RWPE2 (cell line): ENCODE measurements at regions not wholly inside any gene's neighbourhood (a gene's known extent, or its start where the extent isn't known, plus 50 kb on each side); places are given as distances from the start of the nearest gene placed in this dataset.
A peak's percentile ranks its signal among the peaks of the same experiment; 100 is the strongest.
"Not testable (repeated sequence)": the region's sequence is repeated elsewhere in the genome, so short reads cannot be mapped to it uniquely, and the experiment has no call there.

Experiments used
- ATAC-seq: fragments of 200-7000 bp; cut with Tn5 transposase; 3 replicates; pipeline ENCODE4 v1.9.1; 2021; ENCODE audit warnings: low read depth
- DNase-seq: peaks from one replicate; pipeline ENCODE4 v3.0.0-alpha.2; 2020; ENCODE audit warnings: low spot score
- H3K27ac ChIP-seq: fragments of 450-650 bp; 2 replicates; pipeline ENCODE4 v1.5.1; 2017; ENCODE audit warnings: mild to moderate bottlenecking; ENCODE audit not compliant: poor library complexity, severe bottlenecking
- H3K27me3 ChIP-seq: fragments of 250-450 bp; sonication (Bioruptor Pico); 2 replicates; pipeline ENCODE4 v1.5.1; 2021; ENCODE audit warnings: mild to moderate bottlenecking, moderate library complexity; ENCODE audit not compliant: insufficient read depth, poor library complexity, severe bottlenecking
- H3K36me3 ChIP-seq: fragments of 250-450 bp; sonication (Bioruptor Pico); 2 replicates; pipeline ENCODE4 v1.5.1; 2020; ENCODE audit warnings: low read depth, mild to moderate bottlenecking, moderate library complexity
- H3K4me1 ChIP-seq: fragments of 250-450 bp; sonication (Bioruptor Pico); 2 replicates; pipeline ENCODE4 v1.5.1; 2021; ENCODE audit warnings: mild to moderate bottlenecking, moderate library complexity; ENCODE audit not compliant: insufficient read depth, poor library complexity, severe bottlenecking
- H3K4me3 ChIP-seq: fragments of 250-450 bp; sonication (Bioruptor Pico); 2 replicates; pipeline ENCODE4 v1.5.1; 2021; ENCODE audit warnings: mild to moderate bottlenecking, moderate library complexity; ENCODE audit not compliant: severe bottlenecking
- H3K9me3 ChIP-seq: fragments of 250-450 bp; sonication (Bioruptor Pico); 2 replicates; pipeline ENCODE4 v1.5.1; 2021; ENCODE audit warnings: mild to moderate bottlenecking, moderate library complexity; ENCODE audit not compliant: severe bottlenecking
- TF ChIP-seq, protein P1 (sequence below): fragments of 450-650 bp; IDR thresholded peaks from one replicate; pipeline ENCODE4 v1.5.1; 2017; ENCODE audit warnings: mild to moderate bottlenecking, moderate library complexity; ENCODE audit not compliant: poor library complexity, severe bottlenecking

DNA sequence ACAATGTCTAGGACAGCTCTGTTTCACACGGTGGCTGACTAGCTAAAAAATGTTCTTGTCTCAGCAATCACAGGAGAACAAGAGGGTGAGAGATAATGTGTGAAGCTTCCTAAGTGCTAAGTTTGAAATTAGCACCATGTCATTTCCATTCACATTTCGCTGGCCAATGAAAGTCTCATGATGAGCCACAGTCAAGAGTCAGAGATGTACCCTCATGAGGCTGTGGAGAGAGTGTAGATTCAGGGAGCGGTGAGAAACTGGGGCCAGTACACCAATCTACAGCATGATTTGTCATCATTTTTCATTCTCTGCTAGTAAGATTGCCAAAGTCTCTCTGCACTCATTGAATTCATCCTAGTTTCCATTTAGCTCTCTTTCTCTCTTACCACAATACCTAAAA, 97.9 kb downstream of the FAM72B start:
- not testable (repeated sequence) for H3K27me3 ChIP-seq, H3K9me3 ChIP-seq, H3K27ac ChIP-seq, H3K4me1 ChIP-seq, H3K4me3 ChIP-seq, H3K36me3 ChIP-seq, DNase-seq, ATAC-seq

DNA sequence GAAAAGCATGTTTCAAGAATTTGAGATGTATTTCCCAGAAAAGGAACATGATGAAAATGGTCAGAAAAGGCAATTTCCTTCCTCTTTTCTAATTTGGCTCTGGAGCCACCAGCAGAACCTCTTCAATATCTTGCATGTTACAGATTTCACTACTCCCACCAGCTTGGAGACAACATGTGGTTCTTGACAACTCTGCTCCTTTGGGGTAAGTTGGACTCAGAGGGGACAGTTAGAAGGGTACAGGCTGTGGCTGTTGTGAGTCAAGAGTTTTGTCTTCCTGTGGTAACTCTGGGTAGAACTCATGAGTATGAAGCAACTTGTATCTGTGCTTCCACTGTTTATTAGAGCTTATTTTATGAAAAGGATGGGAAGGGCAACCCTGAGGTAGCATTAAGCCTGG, 96.9 kb downstream of the FAM72B start:
- not testable (repeated sequence) for H3K4me3 ChIP-seq, H3K36me3 ChIP-seq, H3K27me3 ChIP-seq, ATAC-seq, H3K27ac ChIP-seq, H3K4me1 ChIP-seq, DNase-seq, H3K9me3 ChIP-seq

DNA sequence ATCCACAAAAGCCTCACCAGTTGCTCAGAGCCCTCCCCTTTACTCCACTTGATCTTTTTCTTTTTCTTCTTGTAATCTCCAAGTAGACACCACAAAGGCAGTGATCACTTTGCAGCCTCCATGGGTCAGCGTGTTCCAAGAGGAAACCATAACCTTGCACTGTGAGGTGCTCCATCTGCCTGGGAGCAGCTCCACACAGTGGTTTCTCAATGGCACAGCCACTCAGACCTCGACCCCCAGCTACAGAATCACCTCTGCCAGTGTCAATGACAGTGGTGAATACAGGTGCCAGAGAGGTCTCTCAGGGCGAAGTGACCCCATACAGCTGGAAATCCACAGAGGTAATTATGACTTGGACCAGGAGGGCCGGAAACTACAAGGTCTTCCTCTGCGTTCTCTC, 95.6 kb downstream of the FAM72B start:
- DNase-seq, H3K36me3 ChIP-seq, H3K4me1 ChIP-seq, H3K9me3 ChIP-seq, ATAC-seq, H3K4me3 ChIP-seq, H3K27me3 ChIP-seq, H3K27ac ChIP-seq: not testable (repeated sequence)

DNA sequence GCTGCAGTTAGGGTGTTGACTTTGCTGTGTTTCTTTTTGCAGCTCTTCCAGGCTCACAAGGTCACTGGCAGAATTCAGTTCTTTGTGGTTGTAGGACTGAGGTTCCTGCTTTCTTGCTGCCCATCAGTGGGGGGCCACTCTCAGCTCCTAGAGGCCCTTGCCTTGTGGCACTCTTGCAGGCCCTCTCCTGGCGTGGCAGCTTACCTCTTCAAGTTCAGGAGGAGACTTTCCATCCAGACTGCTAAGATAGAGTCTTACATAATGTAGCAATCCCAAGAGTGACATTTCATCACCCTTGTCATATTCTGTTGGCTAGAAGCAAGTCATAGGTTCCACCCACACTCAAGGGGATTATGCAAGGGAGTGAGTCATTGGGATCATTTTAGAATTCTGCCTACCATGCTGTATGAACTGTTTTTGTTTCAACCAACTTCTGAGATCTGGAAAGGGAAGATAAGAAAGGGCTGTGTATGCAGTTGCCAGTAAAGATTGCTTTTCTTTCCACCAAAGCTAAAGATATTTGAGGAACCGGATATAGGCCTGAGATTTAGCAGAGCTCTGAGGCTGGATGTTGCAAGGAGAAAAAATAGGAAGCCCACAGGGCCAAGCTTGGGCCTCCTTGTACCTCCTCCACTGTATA, 91.7 kb downstream of the FAM72B start:
- not testable (repeated sequence) for H3K27me3 ChIP-seq, DNase-seq, H3K9me3 ChIP-seq, H3K27ac ChIP-seq, H3K4me3 ChIP-seq, H3K36me3 ChIP-seq, H3K4me1 ChIP-seq
- peak; percentile 53 for ATAC-seq

DNA sequence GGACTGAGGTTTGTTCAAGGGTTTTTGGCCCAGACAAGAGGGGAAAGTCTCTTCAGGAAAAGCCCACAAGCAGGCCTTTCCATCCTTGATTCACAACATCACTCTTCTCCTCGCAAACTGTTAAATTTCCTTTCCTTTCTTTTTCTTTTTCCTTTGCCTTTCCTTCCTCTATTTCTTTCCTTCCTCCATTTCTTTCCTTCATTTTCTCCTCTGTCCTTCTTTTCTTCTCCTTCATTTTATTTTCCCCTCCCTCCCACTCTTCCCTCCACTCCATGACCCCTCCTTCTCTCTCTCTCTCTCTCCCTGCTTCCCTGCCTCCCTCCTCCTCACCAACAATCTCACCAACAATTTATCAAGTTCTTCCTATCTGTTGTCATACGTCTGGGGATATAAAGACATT, 89.1 kb downstream of the FAM72B start:
- H3K9me3 ChIP-seq, DNase-seq, H3K36me3 ChIP-seq, H3K4me3 ChIP-seq, H3K4me1 ChIP-seq, H3K27ac ChIP-seq, H3K27me3 ChIP-seq, ATAC-seq: not testable (repeated sequence)

DNA sequence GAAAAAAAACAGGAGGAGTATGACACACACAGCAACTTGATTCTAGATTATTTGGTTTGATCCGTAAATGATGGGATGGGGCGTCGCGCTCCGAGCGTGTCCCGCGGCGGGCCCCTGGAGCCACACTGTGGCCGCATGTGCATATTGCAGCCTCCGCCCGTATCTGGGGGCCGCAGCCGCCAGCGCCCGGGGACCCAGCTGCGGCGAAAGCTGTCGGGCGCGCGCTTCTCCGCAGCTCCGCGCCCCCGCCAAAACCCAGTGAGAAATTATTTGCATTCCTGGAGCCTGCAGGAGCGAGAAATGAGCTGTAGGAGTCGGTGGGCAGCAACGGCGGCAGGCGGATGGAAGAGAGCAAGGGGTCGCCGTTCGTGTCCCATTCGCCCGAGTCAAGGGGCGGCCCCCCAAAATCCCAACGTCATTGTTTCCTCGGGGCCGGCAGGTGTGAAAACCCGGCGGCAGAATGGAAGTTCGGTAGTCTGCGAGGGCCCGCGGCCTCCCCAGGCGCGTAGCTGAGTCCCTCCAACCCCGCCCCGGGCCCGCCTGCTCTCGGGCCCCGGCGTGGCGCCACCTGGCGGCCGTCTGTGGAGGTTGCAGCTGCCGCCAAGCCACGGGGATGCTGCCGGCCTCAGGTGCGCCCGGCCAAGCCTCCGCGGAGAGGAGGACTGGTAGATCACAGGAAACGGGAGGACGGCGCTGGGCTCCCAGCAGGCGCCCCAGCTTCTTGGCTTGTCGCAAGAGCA, 86.8 kb downstream of the FAM72B start:
- TF ChIP-seq, protein P1, sequence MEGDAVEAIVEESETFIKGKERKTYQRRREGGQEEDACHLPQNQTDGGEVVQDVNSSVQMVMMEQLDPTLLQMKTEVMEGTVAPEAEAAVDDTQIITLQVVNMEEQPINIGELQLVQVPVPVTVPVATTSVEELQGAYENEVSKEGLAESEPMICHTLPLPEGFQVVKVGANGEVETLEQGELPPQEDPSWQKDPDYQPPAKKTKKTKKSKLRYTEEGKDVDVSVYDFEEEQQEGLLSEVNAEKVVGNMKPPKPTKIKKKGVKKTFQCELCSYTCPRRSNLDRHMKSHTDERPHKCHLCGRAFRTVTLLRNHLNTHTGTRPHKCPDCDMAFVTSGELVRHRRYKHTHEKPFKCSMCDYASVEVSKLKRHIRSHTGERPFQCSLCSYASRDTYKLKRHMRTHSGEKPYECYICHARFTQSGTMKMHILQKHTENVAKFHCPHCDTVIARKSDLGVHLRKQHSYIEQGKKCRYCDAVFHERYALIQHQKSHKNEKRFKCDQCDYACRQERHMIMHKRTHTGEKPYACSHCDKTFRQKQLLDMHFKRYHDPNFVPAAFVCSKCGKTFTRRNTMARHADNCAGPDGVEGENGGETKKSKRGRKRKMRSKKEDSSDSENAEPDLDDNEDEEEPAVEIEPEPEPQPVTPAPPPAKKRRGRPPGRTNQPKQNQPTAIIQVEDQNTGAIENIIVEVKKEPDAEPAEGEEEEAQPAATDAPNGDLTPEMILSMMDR, result peak; percentile 68
- peak overlapping the region; percentile 31 for H3K4me3 ChIP-seq
- ATAC-seq (peak; percentile 94), DNase-seq (peak; percentile 50)
- H3K4me1 ChIP-seq, H3K9me3 ChIP-seq, H3K27ac ChIP-seq, H3K27me3 ChIP-seq, H3K36me3 ChIP-seq: not testable (repeated sequence)

DNA sequence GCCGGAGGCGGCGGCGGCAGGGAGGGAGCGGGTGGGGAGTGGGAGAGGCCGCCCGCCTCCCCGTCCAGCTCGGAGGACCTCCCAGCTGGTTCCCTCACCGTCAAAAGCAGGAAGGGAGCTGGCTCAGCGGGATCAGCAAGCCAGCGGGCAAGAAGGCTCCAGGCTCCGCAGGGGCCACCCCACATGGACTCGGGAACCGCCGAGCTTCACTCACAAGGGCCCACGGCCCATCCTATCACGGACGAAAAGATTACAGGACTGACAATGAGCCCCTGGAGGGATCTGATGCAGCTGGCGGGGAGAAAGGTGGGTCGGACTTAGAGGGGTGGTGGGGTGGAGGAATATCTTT, 86.3 kb downstream of the FAM72B start:
- peak overlapping the region; percentile 31 for H3K4me3 ChIP-seq
- peak; percentile 55 for ATAC-seq
- not testable (repeated sequence) for DNase-seq

DNA sequence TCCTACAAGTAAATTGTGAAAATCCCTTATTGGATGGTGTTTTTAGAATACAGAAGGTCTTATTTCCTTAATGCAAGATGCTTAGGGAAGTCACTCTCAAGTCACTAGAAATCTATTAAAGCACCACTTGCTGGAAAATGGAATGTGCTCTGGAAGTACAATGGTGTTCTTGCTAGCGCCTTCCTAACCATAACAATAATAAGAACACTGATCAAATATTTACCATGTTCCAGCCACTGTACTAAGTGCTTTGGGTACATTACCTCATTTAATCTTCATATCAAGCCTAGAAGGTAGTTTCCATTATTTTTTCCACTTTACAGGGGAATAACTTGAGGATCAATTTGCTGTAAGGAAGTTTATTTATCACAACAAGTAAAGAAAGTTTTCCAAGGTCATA, 75.1 kb downstream of the FAM72B start:
- ATAC-seq, H3K36me3 ChIP-seq: not testable (repeated sequence)

More for the DNA sequence above, 86.3 kb downstream of the FAM72B start:
- not testable (repeated sequence) for H3K9me3 ChIP-seq, H3K4me1 ChIP-seq, H3K27ac ChIP-seq, H3K27me3 ChIP-seq, H3K36me3 ChIP-seq
- TF ChIP-seq, protein P1, result peak; percentile 36

DNA sequence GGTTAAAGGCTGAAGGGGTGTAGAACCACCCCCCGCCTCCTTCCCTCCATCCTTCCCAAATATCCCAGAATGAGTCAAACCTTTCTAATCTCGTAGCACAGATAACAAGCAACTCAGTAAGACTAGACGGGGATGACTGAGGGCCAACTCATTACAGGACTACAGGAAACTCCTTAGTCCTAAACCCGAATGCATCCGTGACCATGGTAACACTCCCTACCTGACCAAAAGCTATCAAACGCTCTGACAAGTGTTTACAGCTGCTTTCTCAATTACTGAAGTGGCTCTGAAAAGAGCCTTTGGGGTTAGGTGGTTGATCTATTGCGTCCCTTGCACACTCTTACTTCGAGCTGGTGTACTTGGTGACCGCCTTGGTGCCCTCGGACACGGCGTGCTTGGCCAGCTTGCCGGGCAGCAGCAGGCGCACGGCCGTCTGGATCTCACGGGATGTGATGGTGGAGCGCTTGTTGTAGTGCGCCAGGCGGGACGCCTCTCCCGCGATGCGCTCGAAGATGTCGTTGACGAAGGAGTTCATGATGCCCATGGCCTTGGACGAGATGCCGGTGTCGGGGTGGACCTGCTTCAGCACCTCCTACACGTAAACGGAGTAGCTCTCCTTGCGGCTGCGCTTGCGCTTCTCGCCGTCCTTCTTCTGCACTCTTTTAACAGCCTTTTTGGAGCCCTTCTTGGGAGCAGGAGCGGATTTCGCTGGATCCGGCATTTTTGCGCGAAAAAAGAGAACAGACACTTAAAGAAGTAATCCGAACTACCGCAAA, 67.4 kb downstream of the FAM72B start:
- H3K4me3 ChIP-seq, result peak overlapping the region; percentile 21
- not testable (repeated sequence) for H3K4me1 ChIP-seq

More for the DNA sequence above, 75.1 kb downstream of the FAM72B start:
- DNase-seq, H3K27ac ChIP-seq, H3K4me3 ChIP-seq, H3K9me3 ChIP-seq, H3K27me3 ChIP-seq, H3K4me1 ChIP-seq: not testable (repeated sequence)

More for the DNA sequence above, 67.4 kb downstream of the FAM72B start:
- DNase-seq, H3K9me3 ChIP-seq, H3K27ac ChIP-seq, H3K36me3 ChIP-seq, H3K27me3 ChIP-seq: not testable (repeated sequence)
- ATAC-seq, result peak; percentile 24; the same call in 2 of the 3 replicates
